ENCODE measurements at regions not wholly inside any gene's neighbourhood (a gene's known extent, or its start where the extent isn't known, plus 50 kb on each side); places are given as distances from the start of the nearest gene placed in this dataset.

DNA sequence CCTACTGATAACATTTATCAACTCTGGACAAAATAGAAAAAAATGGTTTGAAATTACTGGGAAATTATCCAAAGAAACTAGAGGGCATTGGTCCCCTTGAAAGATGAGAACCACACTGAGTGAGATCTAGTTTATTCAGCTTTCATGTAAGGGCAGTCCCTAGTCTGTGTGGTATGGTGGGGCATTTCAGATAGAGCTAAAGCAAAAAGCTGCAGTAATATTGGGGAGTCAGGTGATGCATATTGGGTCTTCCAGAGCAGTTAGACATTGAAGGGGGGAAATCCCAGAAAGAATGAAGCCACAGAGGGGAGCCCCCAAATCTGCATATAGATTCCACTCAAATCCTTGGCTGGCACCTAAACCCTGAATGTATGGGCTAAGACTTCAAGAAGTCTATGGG is 347.7 kb upstream of the POU3F1 start:
- no peak for DNase-seq (ENCODE audit: low read depth)

DNA sequence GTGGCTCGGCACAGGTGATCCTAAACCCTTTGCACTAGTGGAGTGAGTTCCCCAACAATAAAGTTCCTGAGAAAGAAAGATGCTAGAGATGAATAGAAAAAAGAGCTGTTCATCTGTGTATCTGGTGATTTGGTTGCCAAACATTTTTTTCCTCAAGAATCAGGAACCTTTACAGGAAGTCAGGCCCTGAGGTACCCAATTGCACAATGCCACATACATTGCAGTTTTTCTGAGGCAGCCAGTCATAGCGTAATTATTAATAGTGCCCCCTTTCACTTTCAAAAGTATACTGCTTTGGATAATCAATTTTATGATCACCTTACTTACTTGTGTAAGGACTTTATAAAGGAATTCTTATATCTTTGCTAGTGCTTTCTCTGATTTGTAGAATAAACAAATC is 346.3 kb upstream of the POU3F1 start:
- no peak for DNase-seq (ENCODE audit: low read depth)

DNA sequence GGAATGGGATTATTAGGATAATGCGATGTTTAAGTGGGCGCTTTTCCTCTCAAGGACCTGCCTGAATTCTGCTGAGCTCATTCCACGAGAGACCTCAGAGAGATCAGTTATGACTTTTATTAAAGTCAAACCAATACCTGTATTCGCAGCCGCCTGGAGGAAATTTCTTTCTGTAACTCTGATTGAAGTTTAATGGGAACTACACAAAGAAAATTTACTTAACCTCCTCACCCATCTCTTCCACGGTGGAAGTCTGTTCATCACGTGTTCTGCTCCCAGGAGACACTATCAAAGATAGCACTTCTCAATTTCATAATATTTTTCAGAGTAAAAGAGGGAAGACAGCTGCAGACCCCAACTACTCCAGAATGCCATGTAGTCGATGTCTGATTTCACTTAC is 334.7 kb upstream of the POU3F1 start:
- DNase-seq (ENCODE audit: low read depth), result no peak

DNA sequence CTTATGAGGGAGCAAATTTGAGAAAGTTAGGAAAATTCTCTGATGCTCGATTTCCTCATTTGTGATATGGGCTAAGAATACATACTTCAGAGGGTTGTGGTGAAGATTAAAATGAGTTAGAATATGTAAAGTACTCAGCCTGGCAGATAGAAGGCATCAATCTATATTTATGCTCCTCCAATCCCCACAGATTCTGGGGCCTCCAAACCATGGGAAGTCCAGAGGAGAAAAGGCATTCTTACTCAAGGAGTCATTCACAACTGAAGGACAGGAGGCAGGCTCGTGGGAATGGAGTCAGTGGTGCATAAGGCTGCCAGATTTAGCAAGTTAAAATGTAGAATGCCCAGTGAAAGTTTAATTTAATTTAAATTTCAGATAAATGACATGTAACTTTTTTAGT is 330.0 kb upstream of the POU3F1 start:
- no peak for DNase-seq (ENCODE audit: low read depth)

DNA sequence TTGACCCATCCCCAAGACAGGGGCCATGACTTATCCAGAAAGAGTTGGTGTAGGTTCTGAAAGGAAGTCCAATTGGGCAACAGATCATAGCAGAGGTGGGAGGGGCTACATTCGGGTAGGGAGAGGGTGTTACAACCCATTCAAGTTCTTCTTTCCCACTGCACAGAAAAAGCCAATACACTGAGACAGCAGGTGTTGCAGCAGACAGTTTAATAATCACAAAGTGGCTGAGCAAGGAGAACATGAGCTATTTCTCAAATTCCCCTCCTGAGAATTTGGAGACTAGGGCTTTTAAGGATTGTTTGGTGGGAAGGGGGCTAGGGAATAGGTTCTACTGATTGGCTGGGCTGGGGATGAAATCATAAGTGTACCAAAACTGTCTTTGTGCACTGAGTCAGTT is 328.4 kb upstream of the POU3F1 start:
- DNase-seq (ENCODE audit: low read depth), result no peak

DNA sequence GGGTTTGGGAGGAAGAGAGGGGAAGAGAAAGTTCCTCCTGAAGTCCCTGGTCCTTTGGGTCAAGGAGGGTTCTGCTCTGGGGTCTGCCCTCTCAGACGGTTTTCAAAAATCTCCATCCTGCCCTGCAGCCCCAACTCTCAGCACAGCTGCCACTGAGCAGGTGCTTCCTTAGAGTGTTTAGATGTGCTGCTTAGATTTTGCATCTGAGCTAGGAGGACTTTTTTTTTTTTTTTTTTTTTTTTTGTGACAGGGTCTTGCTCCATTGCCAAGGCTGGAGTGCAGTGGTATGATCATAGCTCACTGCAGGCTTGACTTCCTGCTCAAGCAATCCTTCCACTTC is 324.9 kb upstream of the POU3F1 start:
- DNase-seq (ENCODE audit: low read depth), result no peak

DNA sequence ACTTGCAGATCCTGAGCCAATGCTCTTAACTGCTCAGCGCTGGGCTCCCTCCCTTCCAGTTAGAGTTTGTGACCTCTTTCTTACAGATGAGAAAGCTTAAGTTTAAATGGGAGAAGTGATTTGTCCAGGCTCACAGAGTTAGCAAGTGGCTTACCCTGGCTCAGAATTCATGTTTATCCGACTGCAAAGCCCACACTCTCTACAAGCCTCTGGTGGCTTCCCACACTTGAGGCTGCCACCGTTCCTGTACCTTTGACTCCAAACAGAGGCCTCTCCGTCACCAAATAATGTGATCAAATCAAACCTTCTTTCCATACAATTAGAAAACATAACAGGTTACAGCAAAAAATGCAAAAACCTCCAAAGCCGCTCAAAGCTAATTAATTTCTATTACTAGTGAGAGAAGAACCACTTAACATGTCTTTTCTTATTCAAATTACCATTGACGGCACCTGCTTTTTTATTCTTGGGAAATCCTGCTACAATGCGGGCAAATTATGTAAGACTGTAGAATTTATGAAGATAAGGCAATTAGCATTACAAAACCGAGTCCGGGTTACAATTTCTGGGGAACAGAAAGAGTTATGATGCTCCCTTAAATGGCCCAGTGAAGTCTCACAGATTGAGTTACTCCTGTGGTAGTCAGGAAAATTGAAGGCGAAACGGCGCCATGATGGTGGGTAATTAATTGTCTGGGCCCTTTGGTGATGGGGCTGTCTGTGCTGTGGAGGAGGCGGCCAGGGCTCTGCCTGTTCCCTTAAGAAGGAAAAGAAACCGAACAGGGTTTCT is 324.3 kb upstream of the POU3F1 start:
- no peak for DNase-seq (ENCODE audit: low read depth)

DNA sequence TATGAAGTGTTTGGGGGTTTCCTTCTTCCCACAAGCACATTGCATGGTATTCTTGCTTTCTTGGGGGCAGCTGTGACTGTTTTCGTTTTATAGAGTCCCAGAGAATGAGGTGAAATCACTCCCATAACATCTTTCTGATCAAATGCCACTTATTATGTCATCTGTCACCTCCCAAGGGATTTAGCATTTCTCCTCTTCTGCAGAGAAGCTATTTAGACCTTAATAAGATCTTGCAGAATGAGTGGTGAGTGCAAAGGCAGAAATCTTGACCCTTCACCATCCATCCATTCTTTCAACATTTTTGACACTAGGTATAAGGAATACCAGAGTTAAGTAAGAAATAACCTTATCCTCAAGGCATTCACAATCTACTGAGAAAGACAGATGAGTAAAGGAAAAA is 318.6 kb upstream of the POU3F1 start:
- no peak for DNase-seq (ENCODE audit: low read depth)

DNA sequence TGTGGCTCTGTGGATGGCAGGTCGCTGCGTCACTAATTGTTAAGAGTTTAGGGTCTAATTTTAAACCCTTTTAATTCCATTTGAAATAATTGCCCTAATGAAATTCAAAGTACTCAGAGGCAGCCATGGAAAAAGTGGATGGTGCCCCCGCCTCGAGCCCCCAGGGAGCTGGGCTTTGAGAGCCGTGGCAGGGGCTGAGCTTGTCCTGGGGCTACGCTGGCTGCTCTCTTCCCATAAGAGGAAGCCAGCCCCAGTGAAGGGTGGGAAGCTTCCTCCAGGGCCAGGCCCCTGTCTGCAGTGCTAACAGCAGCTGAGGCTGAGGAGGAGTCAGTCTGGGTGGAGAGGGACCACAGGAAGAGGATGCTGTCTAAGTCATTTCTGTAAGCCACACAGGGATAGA is 315.0 kb upstream of the POU3F1 start:
- DNase-seq (ENCODE audit: low read depth), result no peak

DNA sequence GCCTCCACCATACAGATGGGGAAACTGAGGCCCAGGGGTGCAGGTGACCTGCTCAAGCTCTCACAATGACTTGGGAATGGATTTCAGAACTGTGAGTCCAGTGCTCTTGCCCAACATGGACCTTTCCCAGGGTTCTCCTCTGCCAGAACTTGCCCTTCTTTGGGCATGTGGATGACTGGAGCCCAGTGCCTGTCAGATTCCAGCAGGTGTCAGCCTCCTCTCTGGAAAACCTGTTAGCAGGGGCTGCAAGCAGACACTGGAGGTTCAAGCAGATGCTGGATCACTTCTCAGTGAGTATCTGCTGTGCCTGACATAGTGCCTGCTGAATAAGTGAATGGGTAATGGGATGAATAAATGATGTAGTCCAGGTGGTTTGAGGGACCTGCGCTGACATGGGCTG is 314.2 kb upstream of the POU3F1 start:
- DNase-seq (ENCODE audit: low read depth), result no peak

DNA sequence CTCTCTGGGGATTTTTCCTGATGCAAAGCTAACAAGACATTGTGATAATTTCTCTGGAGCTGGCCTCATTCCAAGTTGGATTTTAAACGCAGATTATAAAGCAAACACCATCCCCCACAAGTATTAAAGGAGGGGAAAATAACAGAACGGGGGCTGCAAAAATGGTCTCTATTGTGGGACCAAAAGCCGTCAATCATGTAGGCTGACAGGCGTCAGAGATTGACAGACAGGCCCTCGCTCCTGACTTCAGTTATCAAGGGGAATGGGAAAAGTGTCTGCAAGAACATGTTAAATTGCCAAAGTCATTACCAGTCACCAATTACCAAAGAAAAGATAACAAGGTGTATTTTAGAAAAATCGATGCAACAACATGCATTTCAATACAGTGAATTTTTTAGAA is 307.4 kb upstream of the POU3F1 start:
- no peak for DNase-seq (ENCODE audit: low read depth)

DNA sequence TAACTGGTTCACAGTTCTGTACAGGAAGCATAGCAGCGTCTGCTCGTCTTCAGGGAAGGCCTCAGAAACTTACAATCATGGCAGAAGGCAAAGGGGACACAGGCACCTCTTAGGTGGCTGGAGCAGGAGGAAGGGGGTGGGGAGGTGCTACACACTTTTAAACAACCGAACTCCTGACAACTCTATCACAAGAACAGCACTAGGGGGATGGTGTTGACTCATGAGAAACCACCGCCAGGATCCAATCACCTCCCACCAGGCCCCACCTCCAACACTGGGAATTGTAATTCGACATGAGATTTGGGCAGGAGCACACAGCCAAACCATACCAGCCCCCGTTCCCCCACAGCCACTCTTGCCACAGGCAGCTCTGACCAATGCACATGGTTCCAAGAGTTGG is 306.3 kb upstream of the POU3F1 start:
- DNase-seq (ENCODE audit: low read depth), result no peak

DNA sequence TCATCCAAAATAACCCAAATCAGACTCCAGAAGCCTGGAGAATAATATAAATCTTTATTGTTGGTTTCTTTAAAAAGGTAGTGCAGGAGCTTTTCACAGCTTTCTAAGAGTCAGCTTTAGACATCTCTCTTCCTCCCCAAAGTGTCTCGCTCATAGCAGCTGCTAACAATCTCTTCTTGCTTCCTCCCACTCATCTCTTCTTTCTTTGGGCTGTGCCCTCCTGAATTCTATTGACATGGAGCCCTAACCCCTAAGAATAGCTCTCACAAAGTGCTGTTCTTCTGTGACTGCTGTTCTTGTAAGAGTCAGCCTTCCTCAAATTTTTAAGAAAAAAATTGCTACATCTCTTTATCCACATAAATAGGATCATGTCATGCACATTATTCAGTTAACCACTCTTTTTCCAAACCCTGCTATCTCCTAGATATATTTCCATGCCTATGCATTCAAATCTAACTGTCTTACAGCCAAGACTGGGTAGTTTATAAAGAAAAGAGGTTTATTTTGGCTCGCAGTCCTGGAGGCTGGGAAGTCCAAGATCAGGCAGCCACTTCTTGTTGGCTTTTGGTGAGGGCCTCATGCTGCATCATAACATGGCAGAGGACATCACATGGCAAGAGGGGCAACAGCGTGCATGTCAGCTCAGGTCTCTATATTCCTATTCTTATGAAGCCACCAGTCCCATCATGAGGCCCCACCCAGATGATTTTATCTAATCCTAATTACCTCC is 301.0 kb upstream of the POU3F1 start:
- DNase-seq (ENCODE audit: low read depth), result no peak

DNA sequence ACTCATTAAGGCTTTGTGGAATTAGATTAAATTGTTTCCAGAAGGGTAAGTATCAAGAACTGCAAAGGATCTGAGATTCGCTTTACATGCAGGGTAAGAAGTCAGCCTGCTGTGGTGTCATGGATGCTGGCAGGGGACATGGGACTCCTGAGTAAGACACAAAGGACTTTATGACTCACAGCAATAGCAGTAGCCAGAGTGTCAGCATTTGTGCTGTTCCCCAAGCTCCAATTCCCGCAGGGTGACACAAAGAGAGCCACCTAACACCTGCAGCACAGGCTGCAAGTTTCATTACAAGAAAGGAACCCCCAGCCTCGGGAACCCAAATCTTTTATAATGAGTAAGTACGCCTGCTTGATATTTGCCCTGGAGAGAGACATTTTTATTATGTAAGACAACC is 298.1 kb upstream of the POU3F1 start:
- DNase-seq (ENCODE audit: low read depth), result no peak

DNA sequence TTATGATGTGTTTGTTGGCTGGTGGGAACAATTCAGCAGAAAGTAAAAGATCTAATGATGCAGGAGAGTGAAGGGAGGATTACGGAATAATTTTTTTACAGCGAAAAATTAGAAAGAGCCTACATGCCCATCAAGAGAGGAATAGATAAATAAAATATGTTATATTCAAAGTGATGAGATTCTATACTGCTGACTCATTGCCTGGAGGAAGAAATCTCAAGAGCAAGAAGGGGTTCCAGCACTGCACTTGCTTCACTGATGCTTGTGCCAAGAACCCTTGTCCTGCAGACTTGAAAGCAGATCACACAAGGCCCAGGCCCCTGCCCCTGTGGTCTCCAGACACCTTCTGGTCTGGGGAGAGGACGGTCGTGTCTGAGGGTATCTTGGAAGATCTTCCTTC is 295.1 kb upstream of the POU3F1 start:
- DNase-seq (ENCODE audit: low read depth), result no peak

DNA sequence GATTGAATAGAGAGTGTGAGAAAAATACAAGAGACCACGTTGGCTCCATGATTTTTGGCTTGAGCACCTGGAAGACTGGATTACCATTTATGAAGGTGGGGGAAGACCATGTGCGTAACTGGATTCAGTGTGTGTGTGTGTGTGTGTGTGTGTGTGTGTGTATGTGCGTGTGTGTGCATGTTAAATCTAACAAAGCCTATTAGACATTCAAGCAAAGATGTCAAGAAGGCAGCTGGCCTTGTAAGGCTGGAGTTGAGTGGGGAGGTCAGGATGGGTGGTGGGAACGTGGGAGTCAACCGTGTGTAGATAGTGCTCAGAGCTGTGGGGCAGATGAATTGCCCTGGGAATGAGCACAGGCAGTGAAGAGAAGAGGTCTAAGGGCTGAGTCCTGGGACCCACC is 293.8 kb upstream of the POU3F1 start:
- DNase-seq (ENCODE audit: low read depth), result no peak

DNA sequence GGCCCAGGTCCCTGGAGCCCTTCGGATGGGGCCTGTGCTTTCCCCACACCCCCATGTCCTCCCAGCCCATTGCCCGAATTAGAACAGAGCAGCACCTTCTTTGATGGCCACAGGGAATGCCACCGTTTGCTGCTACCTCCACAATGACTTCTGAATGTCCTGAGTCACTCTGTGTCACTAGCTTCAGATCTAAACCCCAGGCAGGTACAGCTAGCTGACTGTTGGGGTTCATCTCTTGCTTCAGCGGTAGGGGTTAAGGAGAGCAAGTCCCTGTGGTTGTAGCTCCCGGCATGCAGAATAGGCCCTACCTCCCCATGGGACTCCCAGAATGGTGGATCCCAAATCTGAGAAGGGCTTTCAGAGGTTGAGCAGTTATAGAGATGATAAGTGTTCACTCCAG is 291.1 kb upstream of the POU3F1 start:
- DNase-seq (ENCODE audit: low read depth), result no peak

DNA sequence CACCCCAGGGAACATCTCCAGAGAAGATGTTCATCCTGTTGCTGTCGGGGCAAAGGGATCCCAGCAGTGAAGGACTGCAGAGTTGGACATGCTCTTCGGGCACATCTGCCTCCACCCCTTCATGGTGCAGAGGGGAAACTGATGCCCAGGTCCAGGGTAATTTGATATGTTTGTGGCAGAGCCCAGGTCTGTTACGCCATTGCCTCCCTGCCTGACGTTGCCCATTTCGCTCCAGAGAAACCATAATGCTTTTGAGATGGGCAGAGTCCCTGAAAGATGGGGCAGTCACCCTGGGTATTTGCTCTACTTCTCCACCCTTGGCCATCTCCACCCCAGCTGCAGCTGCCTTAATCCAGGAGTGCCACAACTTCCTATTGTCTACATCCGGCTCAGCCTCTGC is 290.4 kb upstream of the POU3F1 start:
- DNase-seq (ENCODE audit: low read depth), result no peak

DNA sequence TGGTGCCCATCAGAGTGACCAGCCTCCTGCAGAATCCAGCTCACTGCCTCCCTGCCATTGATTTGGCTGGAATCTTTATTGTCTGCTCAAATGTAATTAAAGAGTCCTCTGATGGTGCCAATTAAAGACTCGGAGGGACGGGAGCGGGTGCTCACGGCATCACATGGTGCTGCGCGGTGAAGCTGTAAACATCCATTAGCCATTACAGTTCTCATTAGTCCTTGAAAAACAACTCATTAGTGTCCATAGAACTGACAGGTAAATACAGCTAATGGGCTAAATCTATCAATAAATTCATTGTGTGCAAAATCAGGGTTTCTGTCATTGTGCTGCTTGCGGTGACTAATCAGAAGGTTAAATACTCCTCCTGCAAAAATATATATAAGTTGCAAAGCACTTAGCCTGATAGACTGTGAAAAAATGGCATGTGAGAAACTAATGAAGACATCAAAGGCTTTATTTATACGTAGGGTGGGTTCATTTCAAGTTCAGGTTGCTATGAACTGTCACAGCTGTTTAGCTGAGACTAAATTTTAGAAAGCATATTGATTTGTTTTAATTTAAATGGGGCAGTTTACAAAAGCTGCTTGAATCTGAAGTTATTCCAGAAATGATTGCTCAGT is 289.8 kb upstream of the POU3F1 start:
- DNase-seq (ENCODE audit: low read depth), result no peak

DNA sequence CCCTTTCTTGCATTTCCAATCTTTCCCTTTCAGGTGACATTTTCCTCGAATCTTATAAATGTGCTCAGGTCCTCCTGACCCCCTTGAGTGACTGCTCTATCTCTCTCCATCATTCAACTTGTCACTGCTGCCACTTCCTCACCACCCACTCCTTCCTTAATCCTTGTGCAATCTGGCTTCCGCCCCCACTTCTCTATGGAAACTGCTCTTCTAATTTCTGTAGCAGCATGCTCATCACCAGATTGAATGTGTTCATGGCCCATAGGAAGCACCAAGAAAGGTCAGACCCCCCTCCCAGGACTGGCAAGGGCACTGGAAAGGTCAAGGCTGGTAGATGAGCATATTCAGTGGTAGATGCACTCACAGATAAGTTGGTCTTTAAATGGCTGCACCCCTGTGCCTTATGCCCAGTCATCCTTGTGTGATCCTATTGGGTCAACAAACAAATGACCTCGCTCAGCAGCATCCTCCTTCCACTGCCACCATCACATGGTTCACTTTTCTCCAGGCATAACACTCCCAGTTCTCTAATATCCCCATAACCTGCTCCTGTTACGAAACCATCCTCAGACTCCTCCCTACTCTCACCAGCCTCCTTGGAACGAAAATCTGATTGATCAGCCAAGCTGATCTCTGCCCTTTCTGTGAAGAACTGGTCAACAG is 288.5 kb upstream of the POU3F1 start:
- DNase-seq (ENCODE audit: low read depth), result no peak

DNA sequence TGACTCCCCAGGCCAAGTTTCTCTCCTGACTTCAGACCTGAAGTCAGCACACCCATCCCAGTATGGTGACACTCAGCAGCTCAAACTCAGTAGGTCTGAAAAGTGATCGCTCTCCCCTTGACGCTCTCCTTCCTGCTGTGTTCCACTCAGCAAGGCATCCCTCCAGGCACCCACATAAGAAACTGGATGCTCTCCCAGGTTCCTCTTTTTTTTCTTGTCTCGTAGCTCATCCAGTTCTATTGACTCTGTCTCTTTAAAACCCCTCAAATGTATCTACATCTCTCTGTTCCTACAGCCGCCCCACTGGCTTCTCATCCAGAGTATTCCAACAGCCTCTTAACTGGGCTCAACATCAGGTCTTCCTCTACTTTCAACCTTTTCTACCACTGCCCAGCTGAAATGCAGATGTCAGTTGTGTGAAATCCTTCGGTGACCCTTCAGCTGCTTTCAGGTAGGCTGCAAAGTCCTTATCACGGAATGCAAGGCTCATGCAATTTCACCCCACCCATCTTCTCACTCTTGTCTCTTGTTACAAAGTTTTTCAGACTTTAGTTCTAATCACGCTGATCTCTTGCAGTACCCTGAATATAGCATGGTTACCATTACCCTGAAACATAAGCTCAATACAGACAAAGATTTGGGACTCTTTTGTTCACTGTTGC is 286.2 kb upstream of the POU3F1 start:
- DNase-seq (ENCODE audit: low read depth), result no peak

DNA sequence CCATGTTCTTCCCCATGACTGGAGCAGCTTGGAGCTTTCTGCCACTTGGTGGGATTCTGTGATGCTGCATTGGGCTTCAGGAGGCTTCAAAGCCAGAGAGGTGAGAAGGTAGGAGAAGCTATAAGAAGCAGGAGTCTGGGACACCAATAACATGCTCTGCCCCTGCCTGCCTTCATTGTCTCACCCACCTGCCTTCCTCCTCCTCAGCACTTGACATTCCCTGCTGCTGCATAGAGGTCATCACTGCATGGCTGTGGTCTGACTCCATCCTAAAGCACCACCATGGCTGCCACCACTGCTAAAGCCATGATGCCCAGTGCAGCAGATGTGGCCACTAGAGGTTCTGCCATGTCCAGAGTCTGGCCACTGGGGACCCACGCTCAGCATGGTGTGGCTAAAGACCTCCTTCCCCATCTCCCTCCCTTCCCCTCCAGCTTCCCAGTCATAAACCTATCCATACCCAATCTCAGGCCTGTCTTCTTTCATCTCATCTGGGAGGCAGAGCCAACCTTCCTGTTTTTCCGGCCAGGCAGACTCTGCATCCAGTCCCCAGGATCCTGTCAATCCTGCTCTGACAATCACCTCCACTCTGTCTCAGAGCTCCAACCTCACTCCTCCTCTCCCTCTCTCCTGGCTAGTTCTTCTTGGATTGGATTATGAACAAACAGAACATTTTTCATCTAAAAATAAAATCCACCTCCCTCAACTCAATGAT is 285.1 kb upstream of the POU3F1 start:
- no peak for DNase-seq (ENCODE audit: low read depth)
